Mammary epithelial cell (primary cell): ENCODE measurements at regions not wholly inside any gene's neighbourhood (a gene's known extent, or its start where the extent isn't known, plus 50 kb on each side); places are given as distances from the start of the nearest gene placed in this dataset.

ENCODE experiments used
- CTCF ChIP-seq, 2 donors: IDR thresholded peaks in 1 of 2; conservative IDR thresholded peaks in 1 of 2; 2 replicates each; pipeline ENCODE4 v1.5.1; 2011 to 2012; ENCODE audit warnings: inconsistent platforms in 2 of 2, low read length in 2 of 2, mild to moderate bottlenecking in 2 of 2, control low read depth in 1 of 2, low read depth in 1 of 2; ENCODE audit not compliant: insufficient read depth in 1 of 2; ENCODE audit errors: extremely low read depth in 1 of 2
- EZH2 ChIP-seq: IDR thresholded peaks from 2 replicates; pipeline ENCODE4 v1.6.1; 2012; ENCODE audit warnings: low read length, inconsistent platforms, borderline replicate concordance

- TF ChIP-seq CTCF (conservative IDR thresholded peaks at IDR 0.05 in 1 of 2, IDR thresholded peaks at IDR 0.05 in 1 of 2; ENCODE audit: extremely low read depth in 1 of 2, insufficient read depth in 1 of 2, low read depth in 1 of 2, low read length in 2 of 2) (no peak), EZH2 (no peak)
Observed at GRCh38 chr13:18946738-18947137, 234.9 kb downstream of the TUBA3C start.
